ENCODE measurements at regions not wholly inside any gene's neighbourhood (a gene's known extent, or its start where the extent isn't known, plus 50 kb on each side); places are given as distances from the start of the nearest gene placed in this dataset.

- ChIA-PET CTCF (no interaction called here), POLR2A (no interaction called here)
- no peaks in the 10 kb centered on the region for H3K9me3 ChIP-seq (ENCODE audit: control extremely low read depth in 1 of 3, control insufficient read depth in 2 of 3, insufficient read depth in 1 of 3, low read length in 2 of 3)
- H3K27me3 ChIP-seq (replicated peaks in 1 of 4; ENCODE audit: control extremely low read depth in 1 of 4, control insufficient read depth in 3 of 4, insufficient read depth in 4 of 4, low read length in 3 of 4): no peaks in the 10 kb centered on the region
- no peaks in the 10 kb centered on the region for H4K20me1 ChIP-seq (ENCODE audit: control insufficient read depth, insufficient read depth, low read length, poor library complexity, severe bottlenecking)
- H3K27ac ChIP-seq (ENCODE audit: low read length in 2 of 2): no peak overlapping the region
- no peaks in the 10 kb centered on the region for H3K36me3 ChIP-seq (replicated peaks in 1 of 2; ENCODE audit: control extremely low read depth in 1 of 2, control insufficient read depth in 1 of 2, extremely low read depth in 1 of 2, insufficient read depth in 2 of 2, low read length in 1 of 2)
- no peaks in the 10 kb centered on the region for H3K4me1 ChIP-seq (ENCODE audit: control insufficient read depth in 2 of 2, insufficient read depth in 2 of 2, low read length in 2 of 2)
- H3K4me1 Mint-ChIP-seq: peaks cover 4% of the 10 kb centered on the region
- no peak for TF ChIP-seq EZH2 (IDR thresholded peaks at IDR 0.05; ENCODE audit: borderline replicate concordance, insufficient read depth, low read depth, low read length, poor library complexity, severe bottlenecking)
- TF ChIP-seq CTCF (IDR thresholded peaks at IDR 0.05): no peak
- H3K9ac ChIP-seq (ENCODE audit: low read length): no peak overlapping the region
- no peak overlapping the region for H3K27ac Mint-ChIP-seq
- no peaks in the 10 kb centered on the region for H3K27me3 Mint-ChIP-seq
- intact Hi-C loops (cut with micrococcal nuclease): no loop called here
- H3K4me2 ChIP-seq (replicated peaks; ENCODE audit: low read depth, low read length, poor library complexity, severe bottlenecking): no peak overlapping the region
- H3K9me3 Mint-ChIP-seq (ENCODE audit: insufficient read depth): no peaks in the 10 kb centered on the region
- H3K79me2 ChIP-seq (ENCODE audit: control insufficient read depth, insufficient read depth, low read length): no peaks in the 10 kb centered on the region
- no peak for DNase-seq
- 80% methylated on average over 1 of the region's 2 CpGs for WGBS (ENCODE audit: insufficient coverage)
- H3K4me3 Mint-ChIP-seq: no peak overlapping the region
- ATAC-seq (ENCODE audit: low read depth): no peak
- no peak overlapping the region for H2AFZ ChIP-seq (ENCODE audit: insufficient read depth, low read depth, low read length, poor library complexity, severe bottlenecking)
- no peak overlapping the region for H3K4me3 ChIP-seq (ENCODE audit: control extremely low read depth in 1 of 5, extremely low read depth in 1 of 5, insufficient read depth in 1 of 5, low read depth in 2 of 5, low read length in 4 of 5)
Observed at GRCh38 chr9:102054811-102055210, 316.4 kb upstream of the GRIN3A start.

- Histone ChIP-seq H3K4me3 (ENCODE audit: control extremely low read depth in 1 of 5, extremely low read depth in 1 of 5, insufficient read depth in 1 of 5, low read depth in 2 of 5, low read length in 4 of 5) (no peak overlapping the region), H3K27me3 (replicated peaks in 1 of 4; ENCODE audit: control extremely low read depth in 1 of 4, control insufficient read depth in 3 of 4, insufficient read depth in 4 of 4, low read length in 3 of 4) (no peaks in the 10 kb centered on the region), H3K9ac (ENCODE audit: low read length) (no peak overlapping the region), H4K20me1 (ENCODE audit: control insufficient read depth, insufficient read depth, low read length, poor library complexity, severe bottlenecking) (no peaks in the 10 kb centered on the region), H2AFZ (ENCODE audit: insufficient read depth, low read depth, low read length, poor library complexity, severe bottlenecking) (peak overlapping the region; percentile 24), H3K36me3 (replicated peaks in 1 of 2; ENCODE audit: control extremely low read depth in 1 of 2, control insufficient read depth in 1 of 2, extremely low read depth in 1 of 2, insufficient read depth in 2 of 2, low read length in 1 of 2) (no peaks in the 10 kb centered on the region), H3K27ac (ENCODE audit: low read length in 2 of 2) (no peak overlapping the region), H3K79me2 (ENCODE audit: control insufficient read depth, insufficient read depth, low read length) (no peaks in the 10 kb centered on the region), H3K4me1 (ENCODE audit: control insufficient read depth in 2 of 2, insufficient read depth in 2 of 2, low read length in 2 of 2) (no peaks in the 10 kb centered on the region), H3K4me2 (replicated peaks; ENCODE audit: low read depth, low read length, poor library complexity, severe bottlenecking) (no peak overlapping the region), H3K9me3 (ENCODE audit: control extremely low read depth in 1 of 3, control insufficient read depth in 2 of 3, insufficient read depth in 1 of 3, low read length in 2 of 3) (no peaks in the 10 kb centered on the region)
- ChIA-PET CTCF (no interaction called here), POLR2A (no interaction called here)
- H3K27me3 Mint-ChIP-seq: no peaks in the 10 kb centered on the region
- H3K4me3 Mint-ChIP-seq: peak overlapping the region; percentile 18
- DNase-seq (no peak), ATAC-seq (ENCODE audit: low read depth) (no peak)
- H3K27ac Mint-ChIP-seq: no peak overlapping the region
- no peaks in the 10 kb centered on the region for H3K9me3 Mint-ChIP-seq (ENCODE audit: insufficient read depth)
- intact Hi-C loops (cut with micrococcal nuclease): no loop called here
- H3K4me1 Mint-ChIP-seq: peaks cover 9% of the 10 kb centered on the region
- WGBS (ENCODE audit: insufficient coverage): 100% methylated on average over 1 of the region's 4 CpGs
- no peak for TF ChIP-seq CTCF (IDR thresholded peaks at IDR 0.05)
- TF ChIP-seq EZH2 (IDR thresholded peaks at IDR 0.05; ENCODE audit: borderline replicate concordance, insufficient read depth, low read depth, low read length, poor library complexity, severe bottlenecking): no peak
Observed at GRCh38 chr9:102049586-102050246, 311.3 kb upstream of the GRIN3A start.

Measured in B cell (primary cell).